ENCODE measurements at regions not wholly inside any gene's neighbourhood (a gene's known extent, or its start where the extent isn't known, plus 50 kb on each side); places are given as distances from the start of the nearest gene placed in this dataset.
"Not testable (repeated sequence)": the region's sequence is repeated elsewhere in the genome, so short reads cannot be mapped to it uniquely, and the experiment has no call there.

DNA sequence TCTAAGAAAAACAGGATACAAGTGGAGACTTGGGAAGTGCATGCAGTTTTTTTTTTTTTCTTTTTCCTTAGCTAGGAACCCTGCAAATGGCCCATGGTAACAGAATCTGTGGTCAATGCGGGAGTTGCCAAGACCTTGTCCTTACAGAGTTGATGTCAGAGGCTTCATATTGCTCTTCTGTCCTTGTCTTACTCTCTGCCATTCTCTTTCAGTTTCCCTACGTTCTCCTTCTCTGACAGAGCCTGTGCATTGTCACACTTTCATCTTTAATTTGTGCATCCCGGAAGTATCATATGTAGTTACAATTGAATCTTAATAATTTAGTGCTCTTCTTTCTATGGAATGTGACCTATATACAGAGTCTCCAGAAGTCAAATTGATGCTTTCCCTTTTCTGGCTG lies 986.9 kb downstream of the TMEM121 start:
- DNase-seq (ENCODE audit: low read depth in 2 of 2): no peak

DNA sequence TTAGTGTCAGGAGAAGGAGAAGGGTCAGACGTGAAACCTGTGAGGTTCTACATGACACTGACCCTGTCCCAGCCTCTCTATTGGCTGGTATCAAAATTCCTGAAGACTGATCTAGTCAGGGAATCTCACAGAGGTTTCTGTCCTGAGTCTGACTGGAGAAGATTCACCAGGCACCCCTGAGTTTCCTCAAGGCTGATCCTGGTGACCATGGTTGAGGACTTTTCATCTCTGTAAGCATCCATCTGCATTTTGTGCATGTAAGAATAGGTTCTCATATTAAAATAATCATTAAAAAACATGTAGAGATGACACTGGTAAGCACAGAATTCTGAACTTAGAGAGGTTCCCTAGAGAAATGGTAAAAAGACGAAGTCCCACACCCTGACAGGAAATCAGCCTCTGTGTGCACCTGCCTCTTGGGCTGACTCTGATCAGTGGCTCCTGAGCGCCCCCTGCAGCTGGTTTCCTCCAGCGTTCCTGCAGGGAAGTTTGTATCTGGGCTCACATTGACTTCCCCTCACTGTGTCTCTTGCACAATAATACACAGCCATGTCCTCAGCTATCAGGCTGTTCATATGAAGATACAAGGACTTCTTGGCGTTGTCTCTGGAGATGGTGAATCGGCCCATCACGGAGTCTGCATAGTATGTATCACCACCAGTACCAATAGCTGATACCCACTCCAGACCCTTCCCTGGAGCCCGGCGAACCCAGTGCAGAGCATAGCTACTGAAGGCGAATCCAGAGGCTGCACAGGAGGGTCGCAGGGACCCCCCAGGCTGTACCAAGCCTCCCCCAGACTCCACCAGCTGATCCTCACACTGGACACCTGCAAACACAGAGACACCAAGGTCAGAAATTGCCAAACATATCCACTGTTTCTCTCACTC lies 991.9 kb downstream of the TMEM121 start:
- DNase-seq (ENCODE audit: low read depth in 2 of 2): peak; percentile 56 to 66

DNA sequence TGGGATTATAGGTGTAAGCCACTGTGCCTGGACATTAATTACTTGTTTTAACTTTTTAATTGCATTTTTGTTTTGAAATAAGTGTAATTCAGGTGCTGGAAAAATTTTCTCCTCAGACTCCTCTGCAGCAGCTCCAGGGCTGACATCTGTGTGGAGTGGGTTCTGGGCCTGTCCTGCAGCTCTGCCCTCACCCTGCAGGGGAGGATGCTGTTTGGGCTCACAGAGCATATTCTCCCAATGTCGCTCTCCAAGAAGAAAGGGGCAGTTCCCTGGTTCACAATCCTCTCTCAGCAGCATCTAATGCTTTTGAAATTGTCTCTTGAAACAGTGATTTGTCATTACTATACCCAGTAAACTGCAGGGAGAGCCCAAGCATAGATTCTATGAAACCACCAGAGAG lies 995.7 kb downstream of the TMEM121 start:
- not testable (repeated sequence) for DNase-seq (ENCODE audit: low read depth in 2 of 2)

DNA sequence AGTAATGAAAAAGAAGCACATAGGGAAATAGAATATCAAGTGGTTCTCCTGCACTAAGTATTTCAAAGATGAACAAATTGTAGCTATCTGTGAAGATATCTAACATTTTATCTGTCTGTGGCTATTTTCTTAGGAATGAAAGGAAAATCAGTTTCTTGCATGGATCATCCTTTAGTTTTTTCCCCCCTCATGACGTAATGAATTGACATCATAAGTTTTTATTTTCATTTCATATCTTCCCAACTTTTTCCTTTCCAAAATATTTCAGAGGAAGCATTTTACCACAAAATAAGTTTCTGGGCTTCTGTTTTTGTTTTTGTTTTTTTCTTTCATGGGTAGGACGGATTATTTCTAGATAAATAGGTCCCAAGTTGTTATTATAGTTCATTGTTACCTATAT lies 996.6 kb downstream of the TMEM121 start:
- DNase-seq (ENCODE audit: low read depth in 2 of 2): no peak

DNA sequence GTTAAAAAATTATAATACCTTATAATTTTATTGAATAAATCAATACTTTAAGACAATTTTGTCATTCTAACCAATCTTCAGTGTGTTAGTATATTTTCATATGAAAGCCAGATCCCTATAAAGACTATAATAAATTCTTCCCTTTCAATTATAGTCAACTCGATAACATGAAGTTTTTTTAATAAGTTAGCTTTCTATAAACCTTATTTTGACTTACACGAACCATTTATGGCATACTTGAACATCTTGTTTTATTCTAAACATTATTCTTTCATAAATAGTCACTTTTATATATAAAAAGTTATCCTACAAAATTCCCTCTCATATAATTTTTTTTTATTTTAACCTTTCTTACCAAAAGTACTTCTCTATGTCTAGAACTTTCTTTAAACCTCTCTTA lies 1002.3 kb downstream of the TMEM121 start:
- DNase-seq (ENCODE audit: low read depth in 2 of 2): no peak

DNA sequence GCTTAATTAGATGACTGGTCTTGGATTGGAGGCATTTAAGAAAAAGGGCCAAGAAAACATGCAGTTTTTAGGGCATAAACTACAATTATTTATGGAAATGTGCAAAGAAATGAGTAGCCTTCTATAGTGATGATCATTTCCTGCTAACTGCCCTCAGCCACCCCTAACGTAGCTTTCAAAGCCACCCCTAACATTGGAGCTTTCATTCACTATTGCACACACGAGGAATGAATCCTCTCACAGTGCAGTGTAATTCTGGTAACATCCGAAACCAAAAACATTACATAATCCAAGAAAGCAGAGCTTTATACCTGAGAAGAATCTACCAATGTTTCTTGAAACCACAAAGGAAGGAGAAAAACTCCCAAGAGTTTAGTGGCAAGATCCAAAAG lies 1003.6 kb downstream of the TMEM121 start:
- DNase-seq (ENCODE audit: low read depth in 2 of 2): no peak

DNA sequence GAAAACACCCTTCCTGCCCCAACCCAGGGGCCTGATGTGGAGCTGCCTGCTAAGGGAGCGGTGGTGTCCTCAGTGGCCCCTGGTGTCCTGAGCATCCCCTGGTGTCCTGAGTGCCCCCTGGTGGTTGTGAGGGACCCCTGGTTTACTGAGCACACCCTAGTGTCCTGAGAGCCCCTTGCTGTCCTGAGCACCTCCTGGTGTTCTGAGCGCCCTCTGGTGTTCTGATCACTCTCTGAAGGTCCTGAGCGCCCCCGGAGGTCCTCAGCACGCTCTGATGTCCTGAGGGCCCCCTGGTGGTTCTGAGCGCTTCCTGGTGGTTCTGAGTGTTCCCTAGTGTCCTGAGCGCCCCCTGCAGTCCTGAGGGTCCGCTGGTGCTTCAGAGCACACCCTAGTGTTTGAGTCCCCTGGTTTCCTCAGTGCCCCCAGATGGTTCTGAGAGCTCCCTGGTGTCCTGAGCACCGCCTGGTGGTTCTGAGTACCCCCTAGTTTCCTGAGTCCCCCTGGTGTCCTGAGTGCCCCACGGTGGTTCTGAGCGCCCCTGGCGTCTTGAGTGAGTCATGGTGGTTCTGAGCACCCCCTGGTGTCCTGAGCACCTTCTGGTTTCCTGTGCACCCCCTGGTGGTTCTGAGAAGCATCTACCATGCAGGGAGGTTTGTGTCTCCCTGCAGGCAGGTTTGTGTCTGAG lies 1004.2 kb downstream of the TMEM121 start:
- DNase-seq (ENCODE audit: low read depth in 2 of 2): peak in 1 of 2 donors; percentile 33

DNA sequence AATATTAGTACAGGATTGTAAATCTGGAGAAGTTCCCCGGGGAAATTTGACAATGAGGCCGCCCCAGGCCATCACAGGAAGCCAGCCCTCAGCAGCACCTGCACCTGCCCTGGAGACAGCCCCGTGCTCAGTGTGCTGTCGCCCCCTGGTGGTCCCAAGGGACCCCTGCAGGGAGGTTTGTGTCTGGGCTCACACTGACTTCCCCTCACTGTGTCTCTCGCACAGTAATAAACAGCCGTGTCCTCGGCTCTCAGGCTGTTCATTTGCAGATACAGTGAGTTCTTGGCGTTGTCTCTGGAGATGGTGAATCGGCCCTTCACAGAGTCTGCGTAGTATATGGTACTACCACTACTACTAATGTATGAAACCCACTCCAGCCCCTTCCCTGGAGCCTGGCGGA lies 1011.2 kb downstream of the TMEM121 start:
- not testable (repeated sequence) for DNase-seq (ENCODE audit: low read depth in 2 of 2)

DNA sequence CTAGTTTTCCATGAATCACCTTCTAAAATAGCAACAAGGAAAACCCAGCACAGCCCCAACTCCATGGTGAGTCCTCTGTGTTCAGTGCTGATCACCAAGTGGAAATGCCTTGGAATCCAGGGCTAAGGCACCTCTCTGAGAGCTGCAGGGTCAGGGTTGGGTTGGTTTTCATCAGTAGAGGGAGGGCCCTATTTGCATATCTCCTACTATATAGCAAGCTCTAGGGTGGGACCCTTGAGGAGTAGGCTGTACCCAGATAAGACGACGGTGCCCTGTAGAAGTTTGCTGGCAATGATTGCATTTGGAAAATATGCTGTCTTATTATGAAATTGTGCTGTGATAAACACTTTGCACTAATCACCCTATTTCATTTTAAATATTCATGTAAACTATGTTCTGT lies 1011.8 kb downstream of the TMEM121 start:
- DNase-seq (ENCODE audit: low read depth in 2 of 2): no peak

DNA sequence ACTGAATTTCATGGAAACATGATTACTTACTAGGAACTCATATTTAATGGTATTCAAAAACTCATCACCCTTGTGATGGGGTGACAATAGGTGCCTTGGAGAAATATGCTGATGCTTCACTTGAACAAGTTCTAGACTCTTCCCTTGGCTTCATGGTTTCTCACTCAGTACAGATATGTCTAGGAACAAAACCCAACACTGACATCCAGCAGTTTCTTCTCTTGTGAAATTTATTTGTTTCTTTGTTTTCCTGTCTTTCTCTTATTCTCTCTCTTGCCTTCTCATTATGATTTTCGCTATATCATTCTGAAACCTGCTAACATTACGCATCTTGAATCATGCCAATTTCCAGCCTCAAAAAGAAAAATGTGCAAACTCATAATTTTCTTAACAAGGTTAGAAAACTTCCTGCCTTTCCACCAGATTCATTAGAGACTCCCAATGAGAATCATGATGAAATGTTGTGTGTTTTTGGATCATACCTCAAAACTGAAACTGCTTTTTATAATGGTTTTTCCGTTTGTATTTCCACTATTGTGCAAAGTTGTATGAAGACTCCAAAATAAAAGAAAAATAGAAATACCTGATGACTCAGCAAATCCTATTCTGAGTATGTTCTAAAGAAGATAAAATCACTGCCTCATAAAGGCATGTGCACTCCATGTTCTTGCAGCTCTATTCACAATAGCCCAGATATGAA lies 1021.5 kb downstream of the TMEM121 start:
- DNase-seq (ENCODE audit: low read depth in 2 of 2): no peak

DNA sequence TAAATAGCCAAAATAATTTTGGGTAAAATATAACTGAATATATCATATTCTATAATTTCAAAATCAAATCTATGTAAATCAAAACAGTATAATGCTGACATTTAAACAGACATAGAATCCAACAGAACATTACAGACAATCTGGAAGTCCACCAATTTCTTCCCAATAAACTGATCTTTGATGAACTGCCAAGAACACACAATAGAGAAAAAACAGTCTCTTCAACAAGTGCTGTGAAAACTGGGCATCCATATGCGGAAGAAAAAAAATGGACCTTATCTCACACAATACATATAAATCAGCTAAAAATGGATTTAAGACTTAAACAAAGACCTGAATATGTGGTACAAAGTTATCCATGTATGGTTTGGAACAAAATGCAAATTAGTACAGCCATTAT lies 1022.7 kb downstream of the TMEM121 start:
- DNase-seq (ENCODE audit: low read depth in 2 of 2): no peak

DNA sequence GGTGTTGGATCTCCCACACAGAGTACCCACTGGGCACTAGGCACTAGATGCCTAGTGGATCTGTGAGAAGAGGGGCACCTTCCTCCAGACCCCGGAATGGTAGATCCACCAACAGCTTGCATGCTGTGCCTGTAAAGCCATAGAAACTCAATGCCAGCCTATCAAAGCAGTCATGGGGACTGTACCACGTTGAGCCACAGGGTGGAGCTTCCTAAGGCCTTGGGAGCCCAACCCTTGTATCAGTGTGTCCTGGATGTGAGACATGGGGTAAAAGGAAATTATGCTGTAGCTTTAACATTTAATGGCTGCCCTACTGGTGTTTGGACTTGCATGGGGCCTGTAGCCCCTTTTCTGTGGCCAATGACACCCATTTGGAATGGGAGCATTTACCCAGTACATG lies 1024.9 kb downstream of the TMEM121 start:
- no peak for DNase-seq (ENCODE audit: low read depth in 2 of 2)

DNA sequence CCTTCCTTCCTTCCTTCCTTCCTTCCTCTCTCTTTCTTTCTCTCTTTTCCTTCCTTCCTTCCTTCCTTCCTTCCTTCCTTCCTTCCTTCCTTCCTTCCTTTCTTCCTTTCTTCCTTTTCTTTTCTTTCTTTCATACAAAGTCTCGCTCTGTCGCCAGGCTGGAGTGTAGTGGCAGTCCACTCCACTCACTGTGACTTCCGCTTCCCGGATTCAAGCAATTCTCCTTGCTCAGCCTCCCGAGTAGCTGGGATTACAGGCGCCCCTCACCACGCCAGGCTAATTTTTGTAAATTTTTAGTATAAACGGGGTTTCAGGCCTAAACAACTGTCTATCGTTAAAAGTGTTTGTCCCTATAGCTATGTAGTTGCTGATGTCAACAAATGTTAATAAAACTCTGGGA lies 1029.8 kb downstream of the TMEM121 start:
- DNase-seq (ENCODE audit: low read depth in 2 of 2): not testable (repeated sequence)

DNA sequence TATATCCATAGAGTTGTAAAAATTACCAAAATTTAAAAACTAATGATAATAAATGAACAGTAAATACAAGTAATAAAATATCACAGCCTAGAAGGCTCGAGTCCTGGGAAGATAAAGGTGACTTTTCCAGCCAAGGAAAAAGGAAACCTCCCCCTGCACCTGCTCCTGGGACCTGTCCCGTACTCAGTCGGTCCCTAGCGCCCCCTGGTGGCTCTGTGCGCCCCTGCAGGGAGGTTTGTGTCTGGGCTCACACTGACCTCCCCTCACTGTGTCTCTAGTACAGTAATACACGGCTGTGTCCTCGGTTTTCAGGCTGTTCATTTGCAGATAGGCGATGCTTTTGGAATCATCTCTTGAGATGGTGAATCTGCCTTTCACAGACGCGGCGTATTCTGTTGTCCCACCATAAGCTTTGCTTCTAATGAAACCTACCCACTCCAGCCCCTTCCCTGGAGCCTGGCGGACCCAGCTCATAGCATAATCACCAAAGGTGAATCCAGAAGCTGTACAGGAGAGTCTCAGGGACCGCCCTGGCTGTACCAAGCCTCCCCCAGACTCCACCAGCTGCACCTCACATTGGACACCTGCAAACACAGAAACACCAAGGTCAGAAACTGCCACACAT lies 1030.4 kb downstream of the TMEM121 start:
- peak; percentile 53 to 62 for DNase-seq (ENCODE audit: low read depth in 2 of 2)

DNA sequence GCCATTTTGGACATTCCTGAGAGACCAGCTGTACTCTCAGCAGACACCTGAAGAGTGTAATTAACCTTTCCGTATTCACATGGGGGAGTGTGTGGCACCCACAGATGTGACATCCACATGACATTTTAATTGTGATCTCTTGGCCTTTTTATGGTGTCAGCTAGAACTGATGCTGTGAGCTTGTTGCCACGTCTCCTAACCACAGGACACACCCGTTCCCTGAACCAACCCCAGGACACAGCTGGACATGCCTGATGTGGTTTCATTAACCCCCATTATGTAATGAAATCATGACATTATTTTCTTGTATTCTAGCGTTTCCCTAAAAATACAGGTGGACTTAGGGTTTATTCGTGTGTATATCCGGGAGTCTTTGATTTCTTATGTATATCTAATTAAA lies 1036.1 kb downstream of the TMEM121 start:
- DNase-seq (ENCODE audit: low read depth in 2 of 2): no peak

DNA sequence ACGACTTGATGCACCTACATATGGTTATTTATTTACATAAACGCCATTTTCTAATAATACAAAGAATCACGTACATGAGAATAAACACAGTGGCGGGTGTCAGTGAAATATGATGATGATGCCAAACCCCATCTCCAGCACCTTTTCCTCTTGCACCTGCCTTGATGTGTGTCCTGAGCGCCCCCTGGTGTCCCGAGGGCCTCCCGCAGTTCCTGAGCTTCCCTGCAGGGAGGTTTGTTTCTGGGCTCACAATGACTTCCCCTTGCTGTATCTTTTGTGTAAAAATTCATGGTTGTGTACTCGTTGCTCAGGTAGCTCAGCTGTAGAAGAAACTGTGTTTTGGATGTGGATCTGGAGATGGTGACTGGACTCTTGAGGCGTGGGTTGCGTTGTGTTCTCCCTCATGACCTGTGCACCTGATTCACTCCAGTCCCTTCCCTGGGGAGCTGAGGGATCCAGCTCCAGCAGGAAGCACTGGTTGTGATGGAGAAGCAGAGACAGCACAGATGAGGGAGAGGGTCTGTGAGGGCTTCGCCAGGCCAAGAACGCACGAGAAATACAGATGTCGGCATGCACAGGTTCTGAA lies 1037.8 kb downstream of the TMEM121 start:
- peak in 1 of 2 donors; percentile 35 for DNase-seq (ENCODE audit: low read depth in 2 of 2)

DNA sequence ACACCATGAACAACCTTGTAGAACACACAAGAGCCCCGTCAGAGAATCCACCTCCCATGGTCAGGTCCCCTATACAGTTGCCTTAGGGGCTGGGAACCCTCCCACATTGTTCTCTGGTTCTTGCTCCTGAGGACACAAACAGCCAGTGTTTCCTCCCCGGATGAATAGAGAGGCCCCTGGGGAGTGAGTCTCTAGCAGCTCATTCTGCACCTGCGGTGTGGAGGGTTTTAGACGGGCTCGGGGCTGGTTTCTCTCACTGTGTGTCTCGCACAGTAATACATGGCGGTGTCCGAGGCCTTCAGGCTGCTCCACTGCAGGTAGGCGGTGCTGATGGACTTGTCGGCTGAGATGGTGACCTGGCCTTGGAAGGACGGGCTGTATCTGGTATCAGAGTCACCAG lies 1052.1 kb downstream of the TMEM121 start:
- no peak for DNase-seq (ENCODE audit: low read depth in 2 of 2)

DNA sequence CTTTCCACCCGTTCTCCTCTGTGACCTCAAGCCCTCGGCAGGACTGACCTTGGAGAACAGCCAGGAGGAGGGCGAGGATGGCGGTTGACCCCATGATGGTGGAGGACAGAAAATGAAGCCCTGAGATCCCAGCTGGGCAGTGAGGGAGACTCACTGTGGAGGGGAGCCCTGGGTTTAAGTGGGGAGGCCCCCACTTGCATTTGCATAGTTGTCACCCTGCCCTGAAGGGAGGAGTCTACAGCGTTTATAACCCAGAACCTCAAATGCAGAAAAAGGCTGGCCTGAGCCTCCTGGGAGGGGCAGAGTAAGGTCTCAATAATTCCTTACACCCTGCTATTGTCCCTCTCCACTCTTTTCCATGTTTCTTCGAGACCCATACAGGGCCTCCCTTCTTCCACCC lies 1052.7 kb downstream of the TMEM121 start:
- DNase-seq (ENCODE audit: low read depth in 2 of 2): no peak

DNA sequence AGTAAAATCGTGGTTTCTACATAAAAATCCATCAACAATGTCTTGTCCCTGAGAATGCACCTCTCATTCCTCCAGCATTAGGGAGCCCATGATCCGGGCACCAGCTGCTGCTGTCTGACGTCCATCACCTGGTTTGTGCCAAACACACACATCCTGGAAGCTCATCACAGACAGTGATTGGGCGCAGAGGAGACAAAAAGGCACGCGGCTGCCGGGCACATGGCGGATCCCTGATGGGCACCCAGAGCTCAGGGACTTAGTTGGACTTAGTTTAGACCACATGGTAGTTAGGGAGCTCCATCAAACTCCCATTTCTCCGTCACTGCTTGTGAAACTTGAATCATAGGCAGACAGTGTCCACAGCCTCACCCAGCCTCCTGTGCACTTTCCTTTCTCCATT lies 1059.3 kb downstream of the TMEM121 start:
- DNase-seq (ENCODE audit: low read depth in 2 of 2): no peak

DNA sequence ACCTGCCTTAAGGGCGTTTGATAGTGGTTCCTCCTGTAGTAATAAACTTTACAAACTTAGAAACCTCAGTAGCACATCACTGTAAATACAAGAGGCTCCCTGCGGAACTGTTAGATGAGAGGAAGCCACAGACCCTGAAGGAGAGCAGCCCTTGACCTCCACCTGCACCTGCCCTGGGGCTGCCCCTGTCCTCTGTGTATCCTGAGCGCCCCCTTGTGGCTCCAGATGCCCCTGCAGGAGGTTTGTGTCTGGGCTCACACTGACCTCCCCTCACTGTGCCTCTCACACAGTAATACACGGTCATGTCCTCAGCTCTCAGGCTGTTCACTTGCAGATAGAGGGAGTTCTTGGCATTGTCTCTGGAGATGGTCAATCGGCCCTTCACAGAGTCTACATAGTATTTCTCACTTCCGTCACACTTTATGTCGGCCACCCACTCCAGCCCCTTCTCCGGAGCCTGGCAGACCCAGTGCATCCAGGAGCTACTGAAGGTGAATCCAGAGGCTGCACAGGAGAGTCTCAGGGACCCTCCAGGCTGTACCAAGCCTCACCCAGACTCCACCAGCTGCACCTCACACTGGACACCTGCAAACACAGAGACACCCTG lies 1059.8 kb downstream of the TMEM121 start:
- peak; percentile 15 to 40 for DNase-seq (ENCODE audit: low read depth in 2 of 2)

DNA sequence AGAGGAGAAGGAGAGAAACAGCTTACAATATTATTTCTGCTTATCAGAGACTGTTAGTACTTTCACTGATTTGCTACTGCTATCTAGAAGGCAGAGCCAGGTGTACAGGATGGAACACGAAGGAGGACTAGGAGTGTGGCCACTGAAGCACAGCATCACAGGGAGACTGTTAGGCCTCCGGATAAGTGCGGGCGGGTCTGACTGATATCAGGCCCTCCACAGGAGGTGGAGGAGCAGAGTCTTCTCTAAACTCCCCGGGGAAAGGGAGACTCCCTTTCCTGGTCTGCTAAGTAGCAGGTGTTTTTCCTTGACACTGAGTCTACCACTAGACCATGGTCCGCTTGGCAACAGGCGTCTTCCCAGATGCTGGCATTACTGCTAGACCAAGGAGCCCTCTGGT lies 1065.2 kb downstream of the TMEM121 start:
- not testable (repeated sequence) for DNase-seq (ENCODE audit: low read depth in 2 of 2)

All from stimulated activated CD8-positive, alpha-beta memory T cell treated with anti-CD3 and anti-CD28 coated beads, Interleukin-7, amount 100 ng/mL, for 4 hours (primary cell).